ENCODE measurements at regions not wholly inside any gene's neighbourhood (a gene's known extent, or its start where the extent isn't known, plus 50 kb on each side); places are given as distances from the start of the nearest gene placed in this dataset.

GRCh38 chr2:21656330-21657075, 532.7 kb downstream of the TDRD15 start:
- no peak for DNase-seq (ENCODE audit: extremely low read depth, low read depth)
- TF ChIP-seq, protein P1, sequence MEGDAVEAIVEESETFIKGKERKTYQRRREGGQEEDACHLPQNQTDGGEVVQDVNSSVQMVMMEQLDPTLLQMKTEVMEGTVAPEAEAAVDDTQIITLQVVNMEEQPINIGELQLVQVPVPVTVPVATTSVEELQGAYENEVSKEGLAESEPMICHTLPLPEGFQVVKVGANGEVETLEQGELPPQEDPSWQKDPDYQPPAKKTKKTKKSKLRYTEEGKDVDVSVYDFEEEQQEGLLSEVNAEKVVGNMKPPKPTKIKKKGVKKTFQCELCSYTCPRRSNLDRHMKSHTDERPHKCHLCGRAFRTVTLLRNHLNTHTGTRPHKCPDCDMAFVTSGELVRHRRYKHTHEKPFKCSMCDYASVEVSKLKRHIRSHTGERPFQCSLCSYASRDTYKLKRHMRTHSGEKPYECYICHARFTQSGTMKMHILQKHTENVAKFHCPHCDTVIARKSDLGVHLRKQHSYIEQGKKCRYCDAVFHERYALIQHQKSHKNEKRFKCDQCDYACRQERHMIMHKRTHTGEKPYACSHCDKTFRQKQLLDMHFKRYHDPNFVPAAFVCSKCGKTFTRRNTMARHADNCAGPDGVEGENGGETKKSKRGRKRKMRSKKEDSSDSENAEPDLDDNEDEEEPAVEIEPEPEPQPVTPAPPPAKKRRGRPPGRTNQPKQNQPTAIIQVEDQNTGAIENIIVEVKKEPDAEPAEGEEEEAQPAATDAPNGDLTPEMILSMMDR (IDR thresholded peaks at IDR 0.05; ENCODE audit: low read depth, low read length) = no peak

GRCh38 chr2:21657445-21657844, 533.7 kb downstream of the TDRD15 start:
- TF ChIP-seq, protein P1 (IDR thresholded peaks at IDR 0.05; ENCODE audit: low read depth, low read length) = no peak
- DNase-seq (ENCODE audit: extremely low read depth, low read depth) = no peak

DNA sequence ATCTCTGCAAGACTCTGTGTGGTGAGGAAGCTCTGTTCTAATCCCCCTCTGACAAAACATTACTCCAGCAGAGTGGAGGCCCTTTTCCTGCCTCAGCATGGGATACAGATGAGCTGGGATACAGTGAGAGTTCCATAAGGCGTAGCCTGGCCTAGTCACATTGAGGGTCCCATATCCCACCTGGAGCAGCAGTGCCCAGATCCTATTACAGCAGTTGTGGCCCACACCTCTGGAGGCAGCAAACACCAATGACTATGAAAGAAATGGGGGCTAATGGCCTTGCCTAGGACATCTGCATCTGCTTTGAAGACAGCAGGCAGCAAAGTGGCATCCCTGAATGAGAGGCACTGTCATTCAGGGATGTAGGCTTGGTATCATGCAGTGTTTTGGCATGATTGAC, 534.5 kb downstream of the TDRD15 start:
- TF ChIP-seq, protein P1 (IDR thresholded peaks at IDR 0.05; ENCODE audit: low read depth, low read length) = no peak
- DNase-seq (ENCODE audit: extremely low read depth, low read depth) = no peak

GRCh38 chr2:21658907-21659477, 535.2 kb downstream of the TDRD15 start:
- no peak for DNase-seq (ENCODE audit: extremely low read depth, low read depth)
- TF ChIP-seq, protein P1 (IDR thresholded peaks at IDR 0.05; ENCODE audit: low read depth, low read length) = no peak

DNA sequence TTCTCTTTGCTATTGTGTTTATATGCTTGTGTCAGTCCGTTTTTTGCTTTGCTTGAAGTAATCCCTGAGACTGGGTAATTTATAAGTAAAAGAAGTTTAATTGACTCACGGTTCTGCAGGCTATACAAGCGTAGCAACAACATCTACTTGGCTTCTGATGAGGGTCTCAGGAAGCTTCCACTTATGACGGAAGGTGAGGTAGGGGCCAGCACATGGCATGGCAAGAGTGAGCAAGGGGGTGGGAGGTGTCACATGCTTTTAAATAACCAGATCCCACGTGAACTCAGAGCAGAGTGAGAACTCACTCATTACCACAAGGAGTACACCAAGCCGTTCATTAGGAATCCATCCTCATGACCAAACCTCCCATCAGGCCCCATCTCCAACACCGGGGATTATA, 540.3 kb downstream of the TDRD15 start:
- TF ChIP-seq, protein P1 (IDR thresholded peaks at IDR 0.05; ENCODE audit: low read depth, low read length) = no peak
- no peak for DNase-seq (ENCODE audit: extremely low read depth, low read depth)

DNA sequence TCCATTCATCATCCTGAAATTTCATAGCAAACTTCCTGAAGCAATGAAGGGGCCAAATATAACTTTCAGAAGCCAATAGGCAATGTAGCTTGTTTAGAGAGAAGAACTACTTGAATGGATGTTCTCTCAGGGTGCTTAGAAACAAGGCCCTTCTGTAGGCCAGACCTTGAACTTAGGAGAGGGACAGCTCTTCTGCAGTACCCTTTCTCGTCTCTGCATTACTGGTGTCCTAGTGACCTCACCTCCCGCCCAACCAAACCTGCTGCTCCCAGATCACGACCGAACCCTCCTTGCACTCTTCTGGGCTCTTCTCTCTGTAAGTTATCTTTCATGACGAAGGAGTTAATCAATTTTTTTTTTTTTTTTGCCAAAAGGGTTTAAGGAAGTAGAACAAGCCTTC, 543.9 kb downstream of the TDRD15 start:
- TF ChIP-seq, protein P1 (IDR thresholded peaks at IDR 0.05; ENCODE audit: low read depth, low read length) = no peak
- no peak for DNase-seq (ENCODE audit: extremely low read depth, low read depth)

DNA sequence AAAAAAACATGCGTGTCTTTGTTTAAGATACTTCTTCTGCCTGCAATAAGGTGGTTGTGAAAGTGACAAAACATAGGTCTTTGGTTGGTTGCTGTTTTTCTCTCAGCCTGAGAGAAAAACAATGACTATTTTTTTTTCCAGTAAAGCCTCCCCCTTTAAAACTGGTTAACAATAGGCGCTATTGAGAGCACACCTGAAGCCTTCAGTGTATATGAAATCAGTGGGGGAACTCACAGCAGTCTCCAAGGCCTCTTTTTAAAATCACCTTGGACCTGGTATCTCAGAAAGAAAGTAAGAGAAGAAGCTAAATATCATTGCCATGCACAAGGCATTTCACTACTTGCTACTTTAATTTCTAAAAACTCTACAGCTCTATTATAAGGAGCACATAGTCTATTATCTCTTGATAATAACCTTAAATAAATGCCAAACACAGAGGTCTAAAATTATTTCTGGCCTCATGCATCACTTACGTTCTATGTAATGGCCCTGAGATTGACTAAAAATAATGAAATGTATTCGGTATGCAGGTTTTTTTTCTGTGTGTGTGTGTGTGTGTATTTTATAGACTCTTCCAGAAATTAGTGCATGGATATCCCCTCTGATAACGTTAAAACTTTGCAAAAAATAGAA, 544.4 kb downstream of the TDRD15 start:
- TF ChIP-seq, protein P1 (IDR thresholded peaks at IDR 0.05; ENCODE audit: low read depth, low read length) = no peak
- DNase-seq (ENCODE audit: extremely low read depth, low read depth) = no peak
